GM12873 (cell line): ENCODE measurements at regions not wholly inside any gene's neighbourhood (a gene's known extent, or its start where the extent isn't known, plus 50 kb on each side); places are given as distances from the start of the nearest gene placed in this dataset.

Experiments
- TF ChIP-seq, protein P1 (sequence below): IDR thresholded peaks from 2 replicates; pipeline ENCODE4 v1.5.1; 2012; ENCODE audit warnings: low read depth, mild to moderate bottlenecking, moderate library complexity, low read length, control low read depth; ENCODE audit not compliant: insufficient read depth; ENCODE audit errors: missing control alignments

DNA sequence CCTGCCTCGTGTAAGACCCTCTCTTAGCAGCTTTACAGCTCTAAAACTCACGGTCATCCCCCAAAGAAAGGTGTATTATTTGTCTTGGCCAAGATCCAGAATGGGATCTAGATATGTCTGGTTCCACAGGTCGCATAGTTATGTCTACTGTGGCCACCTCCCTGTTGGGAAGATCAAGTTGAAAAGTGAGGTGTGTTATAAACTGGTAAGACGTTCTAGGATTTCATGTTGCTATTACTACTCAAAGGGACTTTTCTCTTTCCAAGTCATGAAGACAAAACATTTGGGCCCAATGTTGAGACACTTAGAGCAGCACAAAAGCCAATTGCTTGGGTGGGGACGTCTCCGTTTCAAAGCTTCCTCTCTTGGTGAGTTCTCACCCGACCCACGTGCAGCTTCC is 766.0 kb downstream of the RNF144A start:
- TF ChIP-seq, protein P1, sequence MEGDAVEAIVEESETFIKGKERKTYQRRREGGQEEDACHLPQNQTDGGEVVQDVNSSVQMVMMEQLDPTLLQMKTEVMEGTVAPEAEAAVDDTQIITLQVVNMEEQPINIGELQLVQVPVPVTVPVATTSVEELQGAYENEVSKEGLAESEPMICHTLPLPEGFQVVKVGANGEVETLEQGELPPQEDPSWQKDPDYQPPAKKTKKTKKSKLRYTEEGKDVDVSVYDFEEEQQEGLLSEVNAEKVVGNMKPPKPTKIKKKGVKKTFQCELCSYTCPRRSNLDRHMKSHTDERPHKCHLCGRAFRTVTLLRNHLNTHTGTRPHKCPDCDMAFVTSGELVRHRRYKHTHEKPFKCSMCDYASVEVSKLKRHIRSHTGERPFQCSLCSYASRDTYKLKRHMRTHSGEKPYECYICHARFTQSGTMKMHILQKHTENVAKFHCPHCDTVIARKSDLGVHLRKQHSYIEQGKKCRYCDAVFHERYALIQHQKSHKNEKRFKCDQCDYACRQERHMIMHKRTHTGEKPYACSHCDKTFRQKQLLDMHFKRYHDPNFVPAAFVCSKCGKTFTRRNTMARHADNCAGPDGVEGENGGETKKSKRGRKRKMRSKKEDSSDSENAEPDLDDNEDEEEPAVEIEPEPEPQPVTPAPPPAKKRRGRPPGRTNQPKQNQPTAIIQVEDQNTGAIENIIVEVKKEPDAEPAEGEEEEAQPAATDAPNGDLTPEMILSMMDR = no peak

DNA sequence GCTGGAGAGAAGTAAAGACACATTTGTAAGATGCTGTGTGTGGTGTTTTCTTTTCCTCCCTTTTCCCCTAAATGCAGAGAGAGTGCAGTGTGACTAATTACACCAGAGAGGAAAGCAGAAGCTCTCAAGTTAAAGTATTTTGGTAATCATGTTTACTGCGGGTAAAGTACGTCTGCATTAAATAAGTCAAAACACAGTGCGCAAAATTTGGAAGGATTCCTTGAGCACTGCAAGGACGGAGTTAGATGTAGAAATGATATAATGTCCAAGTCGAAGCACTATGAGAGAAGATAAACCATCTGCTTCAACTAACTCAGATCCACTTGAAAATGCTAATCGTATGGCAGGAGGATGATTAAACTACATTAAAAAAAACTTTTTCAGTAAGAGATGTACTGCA is 766.5 kb downstream of the RNF144A start:
- TF ChIP-seq, protein P1 = no peak

DNA sequence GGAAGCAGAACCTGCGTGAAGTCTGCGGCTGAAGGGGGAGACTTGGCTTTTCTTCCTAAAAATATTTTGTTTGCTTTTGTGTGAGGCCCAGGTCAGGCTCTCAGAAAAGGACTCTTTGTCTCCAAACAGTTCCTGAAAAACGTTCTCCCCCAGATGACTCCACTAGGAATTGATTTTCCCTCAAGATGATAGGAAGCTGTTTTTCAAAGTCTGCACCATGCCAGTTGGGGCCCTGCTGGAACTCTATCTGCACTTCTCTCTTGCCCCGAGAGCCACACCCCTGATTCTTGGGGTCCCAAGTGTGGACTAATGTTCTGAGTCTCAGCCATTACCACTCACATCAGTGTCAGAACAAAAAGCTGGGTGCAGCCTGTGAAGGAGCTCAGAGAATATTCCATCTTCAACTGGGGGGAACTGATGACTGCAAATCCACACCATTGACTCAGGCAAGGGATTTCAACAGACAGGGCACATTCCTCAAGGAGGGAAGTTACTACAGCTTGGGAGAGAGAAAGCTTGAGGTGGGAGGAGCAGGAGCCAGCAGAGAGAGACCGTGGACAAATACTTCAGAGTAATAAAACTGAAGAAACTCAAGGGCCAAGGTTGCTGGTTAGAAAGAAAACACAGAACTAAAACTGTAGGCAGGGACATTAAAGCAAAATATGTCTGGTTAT is 768.3 kb downstream of the RNF144A start:
- TF ChIP-seq, protein P1 = no peak

DNA sequence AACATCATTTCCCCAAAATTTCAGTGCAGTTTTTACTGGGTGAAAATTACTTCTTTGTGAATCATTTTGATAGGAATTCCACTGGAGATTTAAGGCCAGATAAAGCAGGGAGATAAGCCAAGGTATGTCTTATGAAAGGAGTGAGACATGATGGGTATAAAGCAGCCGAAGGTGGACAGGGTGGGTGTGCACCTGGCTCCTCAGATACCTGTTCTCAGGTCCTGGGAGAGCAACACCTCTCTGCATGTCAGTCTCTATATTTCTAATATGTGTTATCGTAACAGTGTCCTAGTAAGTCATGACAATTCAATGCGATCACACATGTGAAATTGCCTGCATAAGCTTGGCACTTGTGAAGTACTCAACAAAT is 768.8 kb downstream of the RNF144A start:
- TF ChIP-seq, protein P1 = no peak

DNA sequence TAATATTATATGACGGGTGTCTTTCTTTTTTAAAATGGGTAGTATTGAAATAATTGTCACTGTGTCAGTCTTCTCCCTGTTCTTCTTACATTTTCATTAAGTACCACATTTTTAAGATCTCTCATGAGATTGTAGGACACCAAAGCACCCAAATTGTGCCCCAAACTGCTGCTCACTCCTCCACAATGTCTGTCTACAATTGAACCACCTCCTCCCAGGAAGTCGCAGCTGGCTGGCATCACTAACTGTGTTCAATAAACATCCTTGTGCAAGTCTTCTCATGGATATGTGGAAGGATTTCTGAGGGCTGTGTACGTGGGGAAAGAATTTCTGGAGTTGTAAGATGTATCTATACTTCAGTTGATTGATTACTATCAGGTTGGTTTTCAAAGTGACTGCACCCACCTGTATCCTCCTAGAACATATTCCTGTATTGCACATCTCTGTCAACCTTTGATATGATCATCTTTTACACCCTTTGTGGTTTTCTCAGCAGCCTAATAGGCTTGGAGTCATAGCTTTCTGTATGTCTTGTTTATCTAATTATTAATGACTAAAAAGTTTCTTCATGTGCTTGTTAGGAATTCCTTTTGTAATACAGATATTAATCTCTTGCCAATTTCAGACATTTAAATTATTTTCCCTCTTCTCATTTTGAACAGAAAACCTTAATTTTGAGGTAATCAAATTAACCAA is 774.9 kb downstream of the RNF144A start:
- TF ChIP-seq, protein P1 = no peak

DNA sequence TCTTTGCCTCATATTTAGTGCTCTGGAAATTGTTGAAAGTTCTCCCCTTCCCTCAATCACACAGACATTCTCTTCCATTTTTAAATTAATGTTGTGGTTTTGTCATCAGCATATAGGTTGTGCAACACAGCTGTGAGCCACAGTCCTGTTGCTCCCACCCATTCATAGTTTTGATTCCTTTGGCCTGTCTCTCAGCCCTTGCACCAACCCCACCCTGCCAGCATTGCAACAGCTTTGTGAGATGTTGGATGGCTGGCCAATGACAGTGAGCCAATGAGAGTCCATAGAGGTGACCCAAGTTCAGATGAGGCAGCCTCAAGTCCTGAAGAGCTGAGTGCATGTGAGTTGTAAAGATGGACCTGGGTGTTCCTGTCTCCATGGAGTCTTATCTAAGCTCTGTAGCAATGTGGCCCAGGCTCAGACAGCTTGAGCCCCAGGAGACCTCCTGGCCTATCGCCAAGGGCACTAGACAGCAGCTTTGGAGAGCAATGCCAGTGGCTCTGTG is 775.5 kb downstream of the RNF144A start:
- TF ChIP-seq, protein P1 = no peak

DNA sequence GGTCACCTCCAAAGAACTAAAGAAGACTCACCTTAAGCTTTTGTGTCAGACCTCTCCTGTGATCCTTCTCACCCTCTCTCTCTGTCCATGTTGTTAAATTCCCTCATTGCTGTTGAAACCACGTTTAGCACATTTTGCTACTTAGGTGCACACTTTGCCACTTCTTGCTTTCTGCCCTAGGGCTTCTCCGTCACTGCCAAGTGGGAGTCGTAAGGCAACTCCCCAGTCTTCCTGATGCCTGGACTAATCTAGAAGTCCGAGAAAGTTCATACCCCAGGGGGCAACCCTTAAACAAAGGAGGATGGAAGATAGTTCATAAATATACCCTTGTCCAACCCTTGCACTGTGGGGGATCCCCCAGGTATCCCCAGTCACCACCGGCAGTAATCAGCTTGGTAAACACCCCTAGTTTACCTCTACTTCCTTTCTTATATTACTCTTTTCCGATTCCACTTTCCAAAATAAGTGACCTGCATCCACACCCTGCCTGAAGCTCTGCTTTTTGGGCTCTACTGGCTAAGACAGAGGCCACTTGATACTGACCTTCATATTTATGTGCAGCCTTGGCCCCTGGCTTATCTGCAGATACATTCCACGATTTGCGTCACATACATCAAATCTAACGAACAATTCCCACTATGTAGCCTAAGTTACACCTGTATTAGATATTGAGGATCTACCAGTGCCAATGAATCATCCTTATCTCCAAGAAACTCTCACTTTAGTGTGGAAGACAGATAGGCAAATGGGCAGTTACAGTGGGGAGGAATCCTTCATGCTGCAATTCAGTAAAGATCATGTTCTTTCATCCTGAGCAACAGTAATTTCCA is 776.2 kb downstream of the RNF144A start:
- TF ChIP-seq, protein P1 = no peak
